ENCODE measurements at regions not wholly inside any gene's neighbourhood (a gene's known extent, or its start where the extent isn't known, plus 50 kb on each side); places are given as distances from the start of the nearest gene placed in this dataset.

- DNase-seq, result no peak
Measured at GRCh38 chr14:61226015-61226654, 55.0 kb downstream of the TMEM30B start.

GRCh38 chr14:61225344-61225743 is 55.8 kb downstream of the TMEM30B start:
- no peak for DNase-seq

- no peak for DNase-seq
Measured at GRCh38 chr14:61223552-61223951, 57.6 kb downstream of the TMEM30B start.

- no peak for DNase-seq
Measured at GRCh38 chr14:61222388-61222787, 58.8 kb downstream of the TMEM30B start.

GRCh38 chr14:61221906-61222305 is 59.2 kb downstream of the TMEM30B start:
- no peak for DNase-seq

GRCh38 chr14:61219673-61220072 is 61.5 kb downstream of the TMEM30B start:
- DNase-seq, result no peak

GRCh38 chr14:61219256-61219655 is 61.9 kb downstream of the TMEM30B start:
- DNase-seq, result no peak

- DNase-seq, result no peak
Measured at GRCh38 chr14:61218767-61219166, 62.4 kb downstream of the TMEM30B start.

- no peak for DNase-seq
Measured at GRCh38 chr14:61218157-61218556, 63.0 kb downstream of the TMEM30B start.

- DNase-seq, result no peak
Measured at GRCh38 chr14:61217516-61217915, 63.6 kb downstream of the TMEM30B start.

GRCh38 chr14:61215222-61216020 is 65.7 kb downstream of the TMEM30B start:
- no peak for DNase-seq

GRCh38 chr14:61213920-61214319 is 67.2 kb downstream of the TMEM30B start:
- DNase-seq, result no peak

- no peak for DNase-seq
Measured at GRCh38 chr14:61213191-61213621, 67.9 kb downstream of the TMEM30B start.

GRCh38 chr14:61212546-61212945 is 68.6 kb downstream of the TMEM30B start:
- DNase-seq, result no peak

- DNase-seq, result no peak
Measured at GRCh38 chr14:61211476-61212255, 69.5 kb downstream of the TMEM30B start.

GRCh38 chr14:61203081-61203753 is 77.9 kb downstream of the TMEM30B start:
- no peak for DNase-seq

- no peak for DNase-seq
Measured at GRCh38 chr14:61202124-61202523, 79.0 kb downstream of the TMEM30B start.

- DNase-seq, result no peak
Measured at GRCh38 chr14:61201171-61201570, 80.0 kb downstream of the TMEM30B start.

- no peak for DNase-seq
Measured at GRCh38 chr14:61197416-61197815, 83.7 kb downstream of the TMEM30B start.

- no peak for DNase-seq
Measured at GRCh38 chr14:61196792-61197191, 84.3 kb downstream of the TMEM30B start.

GRCh38 chr14:61196034-61196433 is 85.1 kb downstream of the TMEM30B start:
- DNase-seq, result no peak

- DNase-seq, result no peak
Measured at GRCh38 chr14:61193476-61193875, 87.7 kb downstream of the TMEM30B start.

GRCh38 chr14:61192989-61193388 is 88.1 kb downstream of the TMEM30B start:
- no peak for DNase-seq
